ENCODE measurements at regions not wholly inside any gene's neighbourhood (a gene's known extent, or its start where the extent isn't known, plus 50 kb on each side); places are given as distances from the start of the nearest gene placed in this dataset.

- DNase-seq (ENCODE audit: low spot score) (no peak), ATAC-seq (no peak)
- Mint-ChIP-seq H3K4me1 (ENCODE audit: low read depth in 2 of 2) (no peaks in the 10 kb centered on the region), H3K4me3 (no peak overlapping the region), H3K36me3 (no peaks in the 10 kb centered on the region), H3K9me3 (no peaks in the 10 kb centered on the region), H3K27me3 (peaks cover 18 to 27% of the 10 kb centered on the region in 2 donors), H3K27ac (no peak overlapping the region)
Observed at GRCh38 chr2:237011206-237011795, 74.4 kb upstream of the COPS8 start.

GRCh38 chr2:237012004-237012403 lies 73.7 kb upstream of the COPS8 start:
- no peaks in the 10 kb centered on the region for H3K4me1 Mint-ChIP-seq (ENCODE audit: low read depth in 2 of 2)
- H3K9me3 Mint-ChIP-seq: no peaks in the 10 kb centered on the region
- H3K36me3 Mint-ChIP-seq: no peaks in the 10 kb centered on the region
- H3K27me3 Mint-ChIP-seq: peaks cover 21 to 27% of the 10 kb centered on the region in 2 donors
- H3K27ac Mint-ChIP-seq: no peak overlapping the region
- no peak for DNase-seq (ENCODE audit: low spot score)
- no peak overlapping the region for H3K4me3 Mint-ChIP-seq
- no peak for ATAC-seq

DNA sequence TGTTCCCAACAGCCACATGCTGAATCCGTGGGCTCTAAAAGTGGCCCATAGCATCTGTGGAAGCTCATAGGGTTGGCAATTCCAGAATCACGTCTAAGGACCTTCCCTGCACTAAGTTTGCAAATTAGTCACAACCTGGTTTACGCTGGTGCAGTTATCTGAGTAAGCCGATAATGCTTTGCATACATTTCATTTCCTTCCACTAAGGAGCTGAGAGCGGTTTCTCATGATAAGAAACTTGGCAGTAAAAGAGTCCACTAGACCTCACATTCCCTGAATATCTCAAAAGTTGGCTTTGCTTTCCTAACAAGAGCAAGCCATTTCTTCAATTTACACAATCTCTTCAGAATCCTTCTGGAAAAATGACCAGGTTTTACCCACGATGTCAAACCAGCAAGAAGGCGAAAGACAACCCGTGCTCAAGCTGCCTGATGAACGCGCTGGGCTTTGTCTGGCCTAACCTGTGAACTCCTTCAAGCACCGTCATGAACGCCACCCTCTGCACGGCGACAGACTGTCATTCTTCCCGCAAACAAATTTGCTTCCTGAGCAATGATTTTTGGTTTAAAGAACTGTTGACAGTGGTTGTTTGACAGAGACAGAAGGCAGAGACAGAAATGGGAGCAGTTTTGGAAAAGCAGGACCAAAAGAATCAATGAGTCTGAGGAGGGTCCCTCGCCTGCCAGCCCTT lies 73.0 kb upstream of the COPS8 start:
- Mint-ChIP-seq H3K9me3 (no peaks in the 10 kb centered on the region), H3K27ac (no peak overlapping the region), H3K4me3 (no peak overlapping the region), H3K36me3 (no peaks in the 10 kb centered on the region), H3K4me1 (ENCODE audit: low read depth in 2 of 2) (no peaks in the 10 kb centered on the region), H3K27me3 (peaks cover 23 to 27% of the 10 kb centered on the region in 2 donors)
- ATAC-seq (no peak), DNase-seq (ENCODE audit: low spot score) (no peak)

DNA sequence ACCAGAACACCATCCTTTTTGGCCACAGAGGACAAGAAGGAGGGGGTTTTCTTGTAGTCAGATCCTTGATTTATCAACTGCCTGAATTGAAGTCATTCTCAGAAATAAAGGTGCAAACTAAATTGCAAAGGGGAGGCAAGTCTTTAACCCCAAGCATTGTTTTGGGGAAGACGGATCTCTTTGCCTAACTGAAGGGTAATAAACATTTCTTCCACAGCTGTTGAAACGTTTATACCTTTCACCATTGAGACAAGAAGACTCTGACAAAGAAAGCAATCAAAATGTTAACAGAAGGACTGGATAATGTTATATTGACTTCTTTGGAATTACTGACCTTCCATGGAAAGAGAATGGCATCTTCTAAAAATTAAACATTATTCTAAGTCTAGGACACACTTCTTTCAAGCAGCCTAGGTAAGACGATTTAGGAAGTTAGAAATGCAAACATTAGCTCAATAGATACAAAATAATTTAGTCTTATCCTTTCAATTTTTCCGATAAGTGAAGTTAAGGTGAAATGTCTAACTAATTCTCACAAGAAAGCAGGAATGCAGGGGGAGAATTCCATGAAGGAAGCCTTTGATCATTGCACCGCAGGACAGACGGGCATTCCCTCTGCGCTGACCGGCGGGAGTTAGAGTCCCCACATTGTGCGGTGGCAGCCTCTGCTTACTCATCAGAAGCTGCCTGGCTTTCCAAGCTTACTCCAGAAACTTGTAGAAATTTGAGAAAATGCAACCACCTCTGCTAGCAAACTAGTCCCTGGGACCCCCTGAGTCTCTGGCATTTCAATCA lies 69.4 kb upstream of the COPS8 start:
- peaks cover 8 to 16% of the 10 kb centered on the region in 2 donors for H3K27me3 Mint-ChIP-seq

DNA sequence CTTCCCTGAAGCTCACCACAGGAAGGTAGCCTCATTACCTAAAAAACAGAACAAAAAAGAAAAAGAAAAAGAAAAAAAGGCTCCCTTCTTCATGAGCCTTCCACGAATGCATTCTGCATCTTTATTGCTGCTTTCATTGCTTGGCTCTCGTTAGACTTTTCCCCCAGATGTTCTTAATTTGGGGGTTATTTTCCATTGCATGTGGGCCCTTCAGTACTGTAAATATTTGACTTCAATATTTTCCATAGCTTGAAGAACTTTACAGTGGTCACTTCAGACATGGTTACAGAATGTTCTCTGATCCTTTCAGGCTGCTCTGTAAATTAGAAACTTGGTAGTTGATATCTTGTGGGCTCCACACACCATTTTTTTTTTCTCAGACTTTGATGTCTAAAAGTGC lies 65.6 kb upstream of the COPS8 start:
- Mint-ChIP-seq H3K4me1 (ENCODE audit: low read depth in 2 of 2) (no peaks in the 10 kb centered on the region), H3K27me3 (peaks cover 10 to 12% of the 10 kb centered on the region in 2 donors), H3K36me3 (no peaks in the 10 kb centered on the region), H3K9me3 (no peaks in the 10 kb centered on the region), H3K4me3 (no peak overlapping the region), H3K27ac (no peak overlapping the region)
- no peak for DNase-seq (ENCODE audit: low spot score)
- no peak for ATAC-seq

More for the DNA sequence above, 69.4 kb upstream of the COPS8 start:
- H3K27ac Mint-ChIP-seq: no peak overlapping the region
- DNase-seq (ENCODE audit: low spot score): no peak
- no peak overlapping the region for H3K4me3 Mint-ChIP-seq
- no peaks in the 10 kb centered on the region for H3K36me3 Mint-ChIP-seq
- no peak for ATAC-seq
- H3K4me1 Mint-ChIP-seq (ENCODE audit: low read depth in 2 of 2): no peaks in the 10 kb centered on the region
- H3K9me3 Mint-ChIP-seq: no peaks in the 10 kb centered on the region

DNA sequence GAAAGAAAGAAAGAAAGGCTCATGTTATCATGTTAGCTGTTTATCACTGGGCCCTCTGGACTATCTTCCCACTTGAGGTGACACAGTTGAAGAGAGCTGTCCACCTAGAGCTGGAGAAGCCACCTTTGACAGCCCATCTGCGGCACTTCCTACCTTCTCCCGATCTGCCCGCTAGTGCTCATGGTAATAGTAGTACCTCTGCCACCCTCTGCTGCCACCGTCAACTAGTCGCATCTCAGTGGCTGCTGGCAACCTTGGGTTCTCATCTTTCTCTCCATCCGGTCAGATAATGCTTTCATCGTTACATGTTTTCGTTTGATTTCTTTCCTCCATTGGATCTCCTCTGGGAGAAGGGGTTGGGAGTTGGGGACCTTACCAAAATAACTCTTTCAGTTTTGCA lies 63.2 kb upstream of the COPS8 start:
- no peaks in the 10 kb centered on the region for H3K4me1 Mint-ChIP-seq (ENCODE audit: low read depth in 2 of 2)
- H3K27me3 Mint-ChIP-seq: peaks cover 3 to 10% of the 10 kb centered on the region in 2 donors
- no peak overlapping the region for H3K27ac Mint-ChIP-seq
- DNase-seq (ENCODE audit: low spot score): no peak
- no peaks in the 10 kb centered on the region for H3K9me3 Mint-ChIP-seq
- ATAC-seq: no peak
- H3K36me3 Mint-ChIP-seq: no peaks in the 10 kb centered on the region
- H3K4me3 Mint-ChIP-seq: no peak overlapping the region

DNA sequence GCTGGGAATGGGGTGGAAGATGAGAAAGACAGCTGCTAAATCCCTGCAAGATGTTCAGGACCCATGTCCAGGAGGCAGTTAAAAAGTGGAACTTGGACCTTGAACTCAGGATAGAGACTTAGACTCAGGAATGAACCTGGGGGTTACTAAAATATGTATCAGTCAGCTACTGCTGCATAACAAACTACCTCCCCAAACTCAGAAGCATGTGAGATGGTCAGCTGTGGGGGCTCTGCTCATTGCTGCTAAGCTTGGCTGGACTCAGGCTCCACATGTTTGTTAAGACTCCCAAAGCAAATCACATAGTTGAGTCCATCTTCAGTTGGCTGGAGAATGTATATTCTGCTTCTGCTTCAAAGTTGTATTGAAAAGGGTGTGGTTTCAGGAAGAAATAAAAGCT lies 61.4 kb upstream of the COPS8 start:
- no peaks in the 10 kb centered on the region for H3K36me3 Mint-ChIP-seq
- no peak for ATAC-seq
- no peaks in the 10 kb centered on the region for H3K9me3 Mint-ChIP-seq
- no peak for DNase-seq (ENCODE audit: low spot score)
- H3K27ac Mint-ChIP-seq: no peak overlapping the region
- H3K27me3 Mint-ChIP-seq: peaks cover 3 to 10% of the 10 kb centered on the region in 2 donors
- H3K4me3 Mint-ChIP-seq: no peak overlapping the region
- H3K4me1 Mint-ChIP-seq (ENCODE audit: low read depth in 2 of 2): no peaks in the 10 kb centered on the region

DNA sequence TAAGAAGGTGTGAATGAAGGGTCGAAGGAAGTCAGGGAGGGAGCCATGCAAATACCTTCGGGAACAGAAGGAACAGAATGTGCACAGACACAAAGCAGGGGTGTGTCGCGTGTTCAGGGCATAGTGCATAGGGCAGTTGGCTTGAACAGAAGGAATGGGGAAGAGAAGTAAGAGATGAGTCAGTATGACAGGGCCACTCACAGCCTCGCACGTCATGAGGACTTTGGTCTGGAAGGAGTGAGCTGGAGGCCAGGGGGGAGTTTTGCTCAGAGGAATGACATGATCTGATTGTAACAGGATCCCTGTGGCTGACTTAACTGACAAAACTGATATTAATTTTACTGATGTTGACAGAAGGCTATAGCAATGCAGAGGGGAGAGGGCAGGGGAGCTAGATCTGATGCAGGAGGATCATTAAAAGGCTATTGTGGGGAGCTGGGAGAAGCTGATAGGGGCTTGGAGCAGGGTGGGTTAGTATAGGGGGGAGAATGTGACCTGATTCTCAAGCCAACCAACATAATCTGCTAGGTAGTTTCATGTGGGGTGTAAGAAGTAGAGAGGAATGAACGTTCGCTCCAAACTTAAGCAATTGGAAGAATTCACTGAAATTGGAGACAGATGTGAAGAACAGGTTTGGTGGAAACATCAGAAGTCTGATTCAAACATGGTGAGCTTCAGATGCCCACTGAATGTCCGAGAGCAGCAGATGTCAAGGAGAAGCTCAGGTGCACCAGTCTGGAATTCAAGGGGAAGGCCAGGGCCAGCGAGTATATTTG lies 60.4 kb upstream of the COPS8 start:
- H3K27ac Mint-ChIP-seq: no peak overlapping the region
- H3K4me1 Mint-ChIP-seq (ENCODE audit: low read depth in 2 of 2): no peaks in the 10 kb centered on the region
- H3K4me3 Mint-ChIP-seq: no peak overlapping the region
- no peaks in the 10 kb centered on the region for H3K9me3 Mint-ChIP-seq
- DNase-seq (ENCODE audit: low spot score) (no peak), ATAC-seq (no peak)
- peaks cover 3 to 10% of the 10 kb centered on the region in 2 donors for H3K27me3 Mint-ChIP-seq
- H3K36me3 Mint-ChIP-seq: no peaks in the 10 kb centered on the region

DNA sequence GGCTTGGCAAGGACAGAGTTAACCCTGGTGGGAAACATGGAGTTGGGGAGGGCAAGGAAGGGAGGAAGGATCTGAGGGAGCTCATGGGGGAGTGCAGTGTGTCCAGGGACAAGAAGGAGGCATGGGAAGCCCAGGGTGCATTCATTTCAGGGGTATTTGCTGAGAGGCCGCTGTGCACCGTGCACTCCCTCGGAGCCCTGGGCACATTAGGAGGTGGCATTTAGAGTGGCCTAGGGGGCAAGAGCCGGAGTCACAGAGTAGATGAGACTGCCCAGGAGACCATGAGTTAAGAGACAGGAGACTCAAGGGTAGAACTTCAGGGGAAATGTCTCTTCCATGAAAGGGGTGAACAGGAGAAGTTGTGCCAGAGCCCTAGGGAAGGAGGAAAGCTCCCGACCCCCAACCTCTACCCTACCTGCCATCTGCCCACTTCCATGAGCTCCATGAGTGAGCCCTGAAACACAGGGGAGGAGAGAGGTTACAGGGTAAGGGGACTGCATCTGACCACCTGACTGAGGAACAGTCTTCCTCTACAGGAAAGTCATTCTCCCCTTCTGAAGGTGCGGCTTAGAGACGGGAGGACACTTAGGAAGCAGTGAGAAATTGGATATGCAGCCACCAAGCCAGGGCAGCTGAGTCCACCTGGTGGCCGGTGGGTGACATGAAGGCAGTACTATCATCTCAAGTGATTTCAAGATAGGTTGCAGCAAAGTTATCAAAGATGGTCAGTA lies 58.5 kb upstream of the COPS8 start:
- H3K9me3 Mint-ChIP-seq: no peaks in the 10 kb centered on the region
- no peak for DNase-seq (ENCODE audit: low spot score)

GRCh38 chr2:237027712-237028029 lies 58.0 kb upstream of the COPS8 start:
- no peaks in the 10 kb centered on the region for H3K4me1 Mint-ChIP-seq (ENCODE audit: low read depth in 2 of 2)
- H3K36me3 Mint-ChIP-seq: no peaks in the 10 kb centered on the region
- peaks cover 0 to 8% of the 10 kb centered on the region in 2 donors for H3K27me3 Mint-ChIP-seq
- H3K9me3 Mint-ChIP-seq: no peaks in the 10 kb centered on the region
- DNase-seq (ENCODE audit: low spot score) (no peak), ATAC-seq (no peak)
- no peak overlapping the region for H3K4me3 Mint-ChIP-seq
- H3K27ac Mint-ChIP-seq: no peak overlapping the region

More for the DNA sequence above, 58.5 kb upstream of the COPS8 start:
- ATAC-seq: no peak
- Mint-ChIP-seq H3K27me3 (peaks cover 0 to 10% of the 10 kb centered on the region in 2 donors), H3K4me1 (ENCODE audit: low read depth in 2 of 2) (no peaks in the 10 kb centered on the region), H3K27ac (no peak overlapping the region), H3K4me3 (no peak overlapping the region), H3K36me3 (no peaks in the 10 kb centered on the region)

DNA sequence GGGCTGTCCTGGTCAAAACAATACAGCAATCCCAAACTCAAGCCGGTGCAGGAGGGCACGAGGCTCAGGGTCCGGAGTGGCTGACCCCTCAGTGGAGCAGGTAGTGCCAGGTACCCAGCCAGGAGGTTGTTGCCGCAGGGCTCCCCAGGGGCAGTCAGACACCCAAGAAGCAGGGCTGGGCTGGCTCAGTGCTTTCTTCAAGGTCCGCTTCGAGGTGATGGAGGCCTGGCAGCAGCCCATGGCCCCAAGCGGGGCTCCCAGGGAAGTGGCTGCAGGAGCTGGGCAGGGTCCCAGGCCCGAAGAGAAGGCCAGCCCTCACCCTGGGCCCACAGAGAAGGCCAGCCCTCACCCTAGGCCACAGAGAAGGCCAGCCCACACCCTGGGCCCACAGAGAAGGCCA lies 55.3 kb upstream of the COPS8 start:
- Mint-ChIP-seq H3K36me3 (no peaks in the 10 kb centered on the region), H3K9me3 (no peaks in the 10 kb centered on the region), H3K4me3 (no peak overlapping the region), H3K27me3 (peaks cover 0 to 4% of the 10 kb centered on the region in 2 donors), H3K4me1 (ENCODE audit: low read depth in 2 of 2) (no peaks in the 10 kb centered on the region), H3K27ac (no peak overlapping the region)
- ATAC-seq (peak in 1 of 2 donors; percentile 16), DNase-seq (ENCODE audit: low spot score) (no peak)

- Mint-ChIP-seq H3K4me1 (ENCODE audit: low read depth in 2 of 2) (no peaks in the 10 kb centered on the region), H3K9me3 (no peaks in the 10 kb centered on the region), H3K4me3 (no peak overlapping the region), H3K27ac (no peak overlapping the region), H3K27me3 (peaks cover 0 to 4% of the 10 kb centered on the region in 2 donors), H3K36me3 (no peaks in the 10 kb centered on the region)
- DNase-seq (ENCODE audit: low spot score) (no peak), ATAC-seq (no peak)
Observed at GRCh38 chr2:237033536-237034060, 52.1 kb upstream of the COPS8 start.

All from natural killer cell treated with Interleukin-12 subunit alpha and Interleukin-12 subunit beta and Interleukin-15 and Interleukin-18, amount 100 ng/mL, for 72 hours (primary cell).